GM18517 (cell line): ENCODE measurements at regions not wholly inside any gene's neighbourhood (a gene's known extent, or its start where the extent isn't known, plus 50 kb on each side); places are given as distances from the start of the nearest gene placed in this dataset.

Experiments
- ATAC-seq: cut with Tn5 transposase; IDR thresholded peaks from one replicate; pipeline ENCODE4 v1.9.1; 2021; ENCODE audit warnings: mild to moderate bottlenecking, moderate library complexity; ENCODE audit not compliant: unreplicated experiment

- no peak for ATAC-seq
These were observed 50.1 kb upstream of the HDAC9 start for GRCh38 chr7:18445483-18445882.
